AG09309 (cell line): ENCODE measurements at regions not wholly inside any gene's neighbourhood (a gene's known extent, or its start where the extent isn't known, plus 50 kb on each side); places are given as distances from the start of the nearest gene placed in this dataset.

ENCODE experiments used
- DNase-seq: peaks from one replicate; pipeline ENCODE4 v3.0.0-alpha.2; 2010; ENCODE audit warnings: low read depth
- H3K4me3 ChIP-seq: 2 replicates; pipeline ENCODE4 v1.5.1; 2011; ENCODE audit warnings: mild to moderate bottlenecking, low read depth, low read length, moderate library complexity; ENCODE audit not compliant: control insufficient read depth
- TF ChIP-seq, protein P1 (sequence below): IDR thresholded peaks from 2 replicates; pipeline ENCODE4 v1.5.1; 2011; ENCODE audit warnings: mild to moderate bottlenecking, low read depth, low read length, inconsistent platforms; ENCODE audit not compliant: insufficient read depth, control insufficient read depth; ENCODE audit errors: missing control alignments

GRCh38 chr13:21837841-21838551 lies 167.1 kb downstream of the FGF9 start:
- H3K4me3 ChIP-seq: no peak overlapping the region
- TF ChIP-seq, protein P1, sequence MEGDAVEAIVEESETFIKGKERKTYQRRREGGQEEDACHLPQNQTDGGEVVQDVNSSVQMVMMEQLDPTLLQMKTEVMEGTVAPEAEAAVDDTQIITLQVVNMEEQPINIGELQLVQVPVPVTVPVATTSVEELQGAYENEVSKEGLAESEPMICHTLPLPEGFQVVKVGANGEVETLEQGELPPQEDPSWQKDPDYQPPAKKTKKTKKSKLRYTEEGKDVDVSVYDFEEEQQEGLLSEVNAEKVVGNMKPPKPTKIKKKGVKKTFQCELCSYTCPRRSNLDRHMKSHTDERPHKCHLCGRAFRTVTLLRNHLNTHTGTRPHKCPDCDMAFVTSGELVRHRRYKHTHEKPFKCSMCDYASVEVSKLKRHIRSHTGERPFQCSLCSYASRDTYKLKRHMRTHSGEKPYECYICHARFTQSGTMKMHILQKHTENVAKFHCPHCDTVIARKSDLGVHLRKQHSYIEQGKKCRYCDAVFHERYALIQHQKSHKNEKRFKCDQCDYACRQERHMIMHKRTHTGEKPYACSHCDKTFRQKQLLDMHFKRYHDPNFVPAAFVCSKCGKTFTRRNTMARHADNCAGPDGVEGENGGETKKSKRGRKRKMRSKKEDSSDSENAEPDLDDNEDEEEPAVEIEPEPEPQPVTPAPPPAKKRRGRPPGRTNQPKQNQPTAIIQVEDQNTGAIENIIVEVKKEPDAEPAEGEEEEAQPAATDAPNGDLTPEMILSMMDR: no peak
- DNase-seq: no peak

GRCh38 chr13:21846605-21847004 lies 175.7 kb downstream of the FGF9 start:
- TF ChIP-seq, protein P1: no peak
- no peak overlapping the region for H3K4me3 ChIP-seq
- no peak for DNase-seq

GRCh38 chr13:21849323-21849722 lies 178.4 kb downstream of the FGF9 start:
- no peak for DNase-seq
- no peak overlapping the region for H3K4me3 ChIP-seq
- TF ChIP-seq, protein P1: no peak

- TF ChIP-seq, protein P1: no peak
- no peak for DNase-seq
- H3K4me3 ChIP-seq: no peak overlapping the region
Measured at GRCh38 chr13:21850013-21851006, 179.4 kb downstream of the FGF9 start.

DNA sequence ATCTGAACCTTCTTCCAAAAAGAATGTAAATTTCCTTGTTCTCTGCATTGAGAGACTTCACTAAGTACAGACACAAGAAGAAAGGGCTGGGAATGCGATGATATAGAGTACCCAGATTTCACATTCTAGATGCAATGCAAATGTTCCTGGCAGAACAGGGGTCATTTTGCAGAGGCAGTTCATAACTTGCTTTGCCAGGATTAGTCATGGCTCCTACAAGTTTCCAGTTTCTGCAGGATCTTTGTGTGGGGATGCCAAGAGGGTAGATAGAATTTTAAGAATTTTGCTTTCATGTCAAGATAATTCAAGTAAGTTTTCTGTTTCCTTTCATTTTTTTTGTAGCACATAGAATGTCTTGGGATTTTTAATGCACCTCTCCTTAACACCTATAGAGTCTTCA lies 181.2 kb downstream of the FGF9 start:
- no peak overlapping the region for H3K4me3 ChIP-seq
- no peak for DNase-seq
- TF ChIP-seq, protein P1: no peak

DNA sequence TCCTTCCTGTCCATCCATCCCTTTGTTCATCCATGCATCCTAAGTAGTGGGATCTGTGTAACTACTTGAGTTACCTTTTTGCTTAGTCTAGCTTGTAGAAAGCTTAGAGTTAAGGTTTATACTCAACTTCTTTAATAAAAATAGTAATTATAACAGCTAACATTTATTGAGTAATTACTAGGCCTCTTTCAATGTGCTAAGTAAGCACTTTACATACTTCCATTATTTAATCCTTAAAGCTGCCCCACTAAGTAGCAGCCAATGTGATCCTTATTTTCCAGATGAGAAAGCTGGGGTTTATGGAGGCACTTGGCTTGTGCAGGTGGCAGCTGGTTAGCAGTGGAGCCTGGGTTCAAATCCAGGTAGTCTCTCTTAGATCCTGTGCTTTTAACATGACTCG lies 182.9 kb downstream of the FGF9 start:
- TF ChIP-seq, protein P1: no peak
- H3K4me3 ChIP-seq: no peak overlapping the region
- DNase-seq: no peak
